Sigmoid colon (tissue), 4 donors: ENCODE measurements at regions not wholly inside any gene's neighbourhood (a gene's known extent, or its start where the extent isn't known, plus 50 kb on each side); places are given as distances from the start of the nearest gene placed in this dataset.

Experiments used
- CTCF ChIP-seq, 4 experiments: fragments of 450-650 bp in 3 of 4; fragments of 200-600 bp in 1 of 4; IDR thresholded peaks; one replicate each; pipeline ENCODE4 v1.5.1; 2016 to 2019; ENCODE audit warnings: antibody characterized with exemption in 4 of 4, mild to moderate bottlenecking in 3 of 4, moderate library complexity in 2 of 4
- EP300 ChIP-seq, 4 donors: sonication (generic); formaldehyde crosslinking; IDR thresholded peaks; one replicate each; pipeline ENCODE4 v1.6.1; 2017; ENCODE audit warnings: antibody characterized with exemption in 4 of 4
- POLR2AphosphoS5 ChIP-seq, 4 donors: sonication (generic); formaldehyde crosslinking; IDR thresholded peaks; one replicate each; pipeline ENCODE4 v1.6.1; 2017; ENCODE audit warnings: antibody characterized with exemption in 4 of 4

- TF ChIP-seq CTCF (IDR thresholded peaks at IDR 0.05) (no peak), EP300 (IDR thresholded peaks at IDR 0.05) (no peak), POLR2AphosphoS5 (IDR thresholded peaks at IDR 0.05) (no peak)
These were observed 55.2 kb upstream of the UBE3A start for GRCh38 chr15:25493823-25494526.
